ENCODE measurements at regions not wholly inside any gene's neighbourhood (a gene's known extent, or its start where the extent isn't known, plus 50 kb on each side); places are given as distances from the start of the nearest gene placed in this dataset.

DNA sequence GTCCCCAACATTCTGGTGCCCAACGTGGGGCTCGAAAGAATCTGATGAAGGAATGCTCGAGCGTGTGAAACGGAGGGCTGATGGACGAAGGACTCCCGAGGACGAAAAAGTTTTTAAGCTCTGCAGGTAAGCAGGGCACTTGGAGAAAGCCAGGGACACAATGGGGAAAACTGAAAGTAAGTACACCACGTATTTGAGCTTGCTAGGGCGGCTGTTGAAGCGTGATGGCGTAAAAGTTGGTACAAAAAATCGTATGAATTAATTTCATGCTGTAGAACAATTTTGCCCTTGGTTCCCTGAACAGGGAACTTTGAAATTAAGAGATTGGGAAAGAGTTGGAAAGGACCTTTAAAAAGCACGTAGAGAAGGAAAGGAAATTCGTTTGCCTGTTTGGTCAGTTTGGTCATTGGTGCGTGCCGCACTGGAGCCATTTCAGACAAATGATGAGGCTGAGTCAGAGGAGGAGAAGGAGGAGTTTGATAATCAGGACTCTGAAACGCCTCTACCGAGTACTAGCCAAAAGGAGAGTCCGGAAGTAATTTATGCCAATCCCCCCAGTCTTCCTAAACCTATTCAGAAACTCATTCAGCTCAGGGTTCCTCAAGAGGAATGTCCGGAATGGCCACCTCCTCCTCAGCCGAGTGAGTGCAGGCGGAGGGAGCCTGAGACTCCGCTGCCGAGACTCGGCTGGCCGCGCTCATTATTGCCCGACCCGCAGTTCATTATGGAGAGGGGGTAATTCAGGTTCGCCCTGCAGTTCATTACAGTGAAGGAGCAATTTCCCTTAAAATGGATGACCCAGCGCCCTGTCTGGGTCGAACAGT is 59.2 kb upstream of the PRSS16 start (continued):
- no peak for TF ChIP-seq NCOA5 (CRISPR knock-in tag; IDR thresholded peaks at IDR 0.05)
- TF ChIP-seq PLRG1 (conservative IDR thresholded peaks at IDR 0.05), result no peak
- TF ChIP-seq SP4 (CRISPR knock-in tag; IDR thresholded peaks at IDR 0.05), result no peak
- TF ChIP-seq KMT2A (CRISPR knock-in tag; IDR thresholded peaks at IDR 0.05), result no peak
- 0 out of 2 replicates have a peak, but pooled peaks have one; percentile 3 for TF ChIP-seq SAP130 (CRISPR knock-in tag; IDR thresholded peaks at IDR 0.05; ENCODE audit: low read depth)
- TF ChIP-seq, protein P1, sequence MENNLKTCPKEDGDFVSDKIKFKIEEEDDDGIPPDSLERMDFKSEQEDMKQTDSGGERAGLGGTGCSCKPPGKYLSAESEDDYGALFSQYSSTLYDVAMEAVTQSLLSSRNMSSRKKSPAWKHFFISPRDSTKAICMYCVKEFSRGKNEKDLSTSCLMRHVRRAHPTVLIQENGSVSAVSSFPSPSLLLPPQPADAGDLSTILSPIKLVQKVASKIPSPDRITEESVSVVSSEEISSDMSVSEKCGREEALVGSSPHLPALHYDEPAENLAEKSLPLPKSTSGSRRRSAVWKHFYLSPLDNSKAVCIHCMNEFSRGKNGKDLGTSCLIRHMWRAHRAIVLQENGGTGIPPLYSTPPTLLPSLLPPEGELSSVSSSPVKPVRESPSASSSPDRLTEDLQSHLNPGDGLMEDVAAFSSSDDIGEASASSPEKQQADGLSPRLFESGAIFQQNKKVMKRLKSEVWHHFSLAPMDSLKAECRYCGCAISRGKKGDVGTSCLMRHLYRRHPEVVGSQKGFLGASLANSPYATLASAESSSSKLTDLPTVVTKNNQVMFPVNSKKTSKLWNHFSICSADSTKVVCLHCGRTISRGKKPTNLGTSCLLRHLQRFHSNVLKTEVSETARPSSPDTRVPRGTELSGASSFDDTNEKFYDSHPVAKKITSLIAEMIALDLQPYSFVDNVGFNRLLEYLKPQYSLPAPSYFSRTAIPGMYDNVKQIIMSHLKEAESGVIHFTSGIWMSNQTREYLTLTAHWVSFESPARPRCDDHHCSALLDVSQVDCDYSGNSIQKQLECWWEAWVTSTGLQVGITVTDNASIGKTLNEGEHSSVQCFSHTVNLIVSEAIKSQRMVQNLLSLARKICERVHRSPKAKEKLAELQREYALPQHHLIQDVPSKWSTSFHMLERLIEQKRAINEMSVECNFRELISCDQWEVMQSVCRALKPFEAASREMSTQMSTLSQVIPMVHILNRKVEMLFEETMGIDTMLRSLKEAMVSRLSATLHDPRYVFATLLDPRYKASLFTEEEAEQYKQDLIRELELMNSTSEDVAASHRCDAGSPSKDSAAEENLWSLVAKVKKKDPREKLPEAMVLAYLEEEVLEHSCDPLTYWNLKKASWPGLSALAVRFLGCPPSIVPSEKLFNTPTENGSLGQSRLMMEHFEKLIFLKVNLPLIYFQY (CRISPR knock-in tag; IDR thresholded peaks at IDR 0.05; ENCODE audit: borderline replicate concordance), result no peak
- no peak for TF ChIP-seq KMT2B (CRISPR knock-in tag; IDR thresholded peaks at IDR 0.05)
- TF ChIP-seq KDM5B (CRISPR knock-in tag; IDR thresholded peaks at IDR 0.05; ENCODE audit: borderline replicate concordance), result no peak
- no peak for TF ChIP-seq ZNF713 (CRISPR knock-in tag; IDR thresholded peaks at IDR 0.05)
- TF ChIP-seq, protein P2, sequence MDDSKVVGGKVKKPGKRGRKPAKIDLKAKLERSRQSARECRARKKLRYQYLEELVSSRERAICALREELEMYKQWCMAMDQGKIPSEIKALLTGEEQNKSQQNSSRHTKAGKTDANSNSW (CRISPR knock-in tag; IDR thresholded peaks at IDR 0.05; ENCODE audit: borderline replicate concordance), result no peak
- TF ChIP-seq GATAD1 (CRISPR knock-in tag; IDR thresholded peaks at IDR 0.05), result no peak
- TF ChIP-seq RORA (CRISPR knock-in tag; IDR thresholded peaks at IDR 0.05), result no peak
- TF ChIP-seq ZNF678 (CRISPR knock-in tag; IDR thresholded peaks at IDR 0.05), result no peak
- TF ChIP-seq ARNT (IDR thresholded peaks at IDR 0.05), result no peak
- TF ChIP-seq, protein P3, sequence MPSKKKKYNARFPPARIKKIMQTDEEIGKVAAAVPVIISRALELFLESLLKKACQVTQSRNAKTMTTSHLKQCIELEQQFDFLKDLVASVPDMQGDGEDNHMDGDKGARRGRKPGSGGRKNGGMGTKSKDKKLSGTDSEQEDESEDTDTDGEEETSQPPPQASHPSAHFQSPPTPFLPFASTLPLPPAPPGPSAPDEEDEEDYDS (CRISPR knock-in tag; IDR thresholded peaks at IDR 0.05), result no peak
- no peak for TF ChIP-seq GPN1 (CRISPR knock-in tag; IDR thresholded peaks at IDR 0.05; ENCODE audit: borderline replicate concordance)
- TF ChIP-seq HNF4A (CRISPR knock-in tag; IDR thresholded peaks at IDR 0.05), result no peak
- no peak for TF ChIP-seq ZNF33B (CRISPR knock-in tag; IDR thresholded peaks at IDR 0.05)
- TF ChIP-seq, protein P4, sequence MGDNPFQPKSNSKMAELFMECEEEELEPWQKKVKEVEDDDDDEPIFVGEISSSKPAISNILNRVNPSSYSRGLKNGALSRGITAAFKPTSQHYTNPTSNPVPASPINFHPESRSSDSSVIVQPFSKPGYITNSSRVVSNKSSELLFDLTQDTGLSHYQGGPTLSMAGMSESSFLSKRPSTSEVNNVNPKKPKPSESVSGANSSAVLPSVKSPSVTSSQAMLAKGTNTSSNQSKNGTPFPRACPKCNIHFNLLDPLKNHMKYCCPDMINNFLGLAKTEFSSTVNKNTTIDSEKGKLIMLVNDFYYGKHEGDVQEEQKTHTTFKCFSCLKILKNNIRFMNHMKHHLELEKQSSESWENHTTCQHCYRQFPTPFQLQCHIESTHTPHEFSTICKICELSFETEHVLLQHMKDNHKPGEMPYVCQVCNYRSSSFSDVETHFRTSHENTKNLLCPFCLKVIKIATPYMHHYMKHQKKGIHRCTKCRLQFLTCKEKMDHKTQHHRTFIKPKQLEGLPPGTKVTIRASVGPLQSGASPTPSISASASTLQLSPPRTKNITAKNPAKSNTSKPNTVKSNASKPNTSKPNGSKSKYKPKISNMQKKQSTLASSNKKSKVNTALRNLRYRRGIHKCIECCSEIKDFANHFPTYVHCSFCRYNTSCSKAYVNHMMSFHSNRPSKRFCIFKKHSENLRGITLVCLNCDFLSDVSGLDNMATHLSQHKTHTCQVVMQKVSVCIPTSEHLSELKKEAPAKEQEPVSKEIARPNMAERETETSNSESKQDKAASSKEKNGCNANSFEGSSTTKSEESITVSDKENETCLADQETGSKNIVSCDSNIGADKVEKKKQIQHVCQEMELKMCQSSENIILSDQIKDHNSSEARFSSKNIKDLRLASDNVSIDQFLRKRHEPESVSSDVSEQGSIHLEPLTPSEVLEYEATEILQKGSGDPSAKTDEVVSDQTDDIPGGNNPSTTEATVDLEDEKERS (CRISPR knock-in tag; IDR thresholded peaks at IDR 0.05), result 0 out of 2 replicates have a peak, but pooled peaks have one; percentile 62
- TF ChIP-seq, protein P5, sequence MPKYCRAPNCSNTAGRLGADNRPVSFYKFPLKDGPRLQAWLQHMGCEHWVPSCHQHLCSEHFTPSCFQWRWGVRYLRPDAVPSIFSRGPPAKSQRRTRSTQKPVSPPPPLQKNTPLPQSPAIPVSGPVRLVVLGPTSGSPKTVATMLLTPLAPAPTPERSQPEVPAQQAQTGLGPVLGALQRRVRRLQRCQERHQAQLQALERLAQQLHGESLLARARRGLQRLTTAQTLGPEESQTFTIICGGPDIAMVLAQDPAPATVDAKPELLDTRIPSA (CRISPR knock-in tag; IDR thresholded peaks at IDR 0.05; ENCODE audit: borderline replicate concordance), result no peak
- no peak for TF ChIP-seq SOX6 (IDR thresholded peaks at IDR 0.05)
- peak; percentile 16; the same call in 1 of the 2 replicates for TF ChIP-seq SOX6 (CRISPR knock-in tag; IDR thresholded peaks at IDR 0.05)
- 0 out of 2 replicates have a peak, but pooled peaks have one; percentile 8 for TF ChIP-seq GATAD2A (CRISPR knock-in tag; IDR thresholded peaks at IDR 0.05)
- no peak for TF ChIP-seq ZNF205 (CRISPR knock-in tag; IDR thresholded peaks at IDR 0.05)

Data from HepG2 (cell line).